ENCODE measurements at regions not wholly inside any gene's neighbourhood (a gene's known extent, or its start where the extent isn't known, plus 50 kb on each side); places are given as distances from the start of the nearest gene placed in this dataset.

- no peak for TF ChIP-seq CTCF (IDR thresholded peaks at IDR 0.05)
- TF ChIP-seq EZH2phosphoT487 (IDR thresholded peaks at IDR 0.05): no peak
- TF ChIP-seq EZH2 (IDR thresholded peaks at IDR 0.05): no peak
- no peak overlapping the region for H3K4me3 Mint-ChIP-seq
- Histone ChIP-seq H3K36me3 (no peaks in the 10 kb centered on the region), H3K9me3 (ENCODE audit: low read depth) (no peaks in the 10 kb centered on the region), H3K27me3 (no peaks in the 10 kb centered on the region), H3K4me2 (no peak overlapping the region), H3K27ac (no peak overlapping the region), H4K20me1 (ENCODE audit: low read depth) (no peaks in the 10 kb centered on the region), H3F3A (ENCODE audit: low read depth) (peaks cover 6% of the 10 kb centered on the region), H3K4me3 (no peak overlapping the region), H3K79me2 (ENCODE audit: low read depth) (no peaks in the 10 kb centered on the region), H3K4me1 (no peaks in the 10 kb centered on the region), H2AFZ (replicated peaks) (no peak overlapping the region), H3K9ac (no peak overlapping the region)
- no peaks in the 10 kb centered on the region for H3K27me3 Mint-ChIP-seq (ENCODE audit: insufficient read depth, low read depth)
- no peak overlapping the region for H3K27ac Mint-ChIP-seq
- H3K4me1 Mint-ChIP-seq: no peaks in the 10 kb centered on the region
- DNase-seq (ENCODE audit: low spot score): no peak
- H3K9me3 Mint-ChIP-seq: no peaks in the 10 kb centered on the region
- H3K36me3 Mint-ChIP-seq: no peaks in the 10 kb centered on the region
Observed at GRCh38 chr6:93932175-93932574, 512.8 kb upstream of the EPHA7 start.

GRCh38 chr6:93927731-93928130, 508.4 kb upstream of the EPHA7 start:
- Histone ChIP-seq H3F3A (ENCODE audit: low read depth) (no peaks in the 10 kb centered on the region), H3K4me2 (no peak overlapping the region), H3K27ac (no peak overlapping the region), H3K4me1 (peaks cover 18% of the 10 kb centered on the region), H3K9ac (no peak overlapping the region), H2AFZ (replicated peaks) (peak overlapping the region; percentile 7), H4K20me1 (ENCODE audit: low read depth) (no peaks in the 10 kb centered on the region), H3K79me2 (ENCODE audit: low read depth) (no peaks in the 10 kb centered on the region), H3K4me3 (no peak overlapping the region), H3K27me3 (no peaks in the 10 kb centered on the region), H3K36me3 (no peaks in the 10 kb centered on the region), H3K9me3 (ENCODE audit: low read depth) (no peaks in the 10 kb centered on the region)
- H3K4me3 Mint-ChIP-seq: no peak overlapping the region
- peaks cover 2% of the 10 kb centered on the region for H3K4me1 Mint-ChIP-seq
- H3K27ac Mint-ChIP-seq: no peak overlapping the region
- peaks cover 3% of the 10 kb centered on the region for H3K27me3 Mint-ChIP-seq (ENCODE audit: insufficient read depth, low read depth)
- no peaks in the 10 kb centered on the region for H3K9me3 Mint-ChIP-seq
- no peak for DNase-seq (ENCODE audit: low spot score)
- no peak for TF ChIP-seq CTCF (IDR thresholded peaks at IDR 0.05)
- no peak for TF ChIP-seq EZH2 (IDR thresholded peaks at IDR 0.05)
- TF ChIP-seq EZH2phosphoT487 (IDR thresholded peaks at IDR 0.05): no peak
- no peaks in the 10 kb centered on the region for H3K36me3 Mint-ChIP-seq

- no peaks in the 10 kb centered on the region for H3K27me3 ChIP-seq
- Mint-ChIP-seq H3K9me3 (peaks cover 2% of the 10 kb centered on the region), H3K4me1 (peaks cover 9% of the 10 kb centered on the region), H3K36me3 (no peaks in the 10 kb centered on the region), H3K4me3 (no peak overlapping the region), H3K27ac (no peak overlapping the region), H3K27me3 (ENCODE audit: insufficient read depth, low read depth) (no peaks in the 10 kb centered on the region)
- DNase-seq (ENCODE audit: low spot score): no peak
- no peak for TF ChIP-seq EZH2phosphoT487 (IDR thresholded peaks at IDR 0.05)
- no peak for TF ChIP-seq EZH2 (IDR thresholded peaks at IDR 0.05)
- TF ChIP-seq CTCF (IDR thresholded peaks at IDR 0.05): no peak
- no peak overlapping the region for H3K9ac ChIP-seq
- H2AFZ ChIP-seq (replicated peaks): no peak overlapping the region
- H3K4me3 ChIP-seq: no peak overlapping the region
- H4K20me1 ChIP-seq (ENCODE audit: low read depth): no peaks in the 10 kb centered on the region
- no peaks in the 10 kb centered on the region for H3K36me3 ChIP-seq
- H3K4me2 ChIP-seq: no peak overlapping the region
- H3K27ac ChIP-seq: no peak overlapping the region
- H3F3A ChIP-seq (ENCODE audit: low read depth): no peaks in the 10 kb centered on the region
- H3K9me3 ChIP-seq (ENCODE audit: low read depth): no peaks in the 10 kb centered on the region
- no peaks in the 10 kb centered on the region for H3K4me1 ChIP-seq
- H3K79me2 ChIP-seq (ENCODE audit: low read depth): no peaks in the 10 kb centered on the region
Observed at GRCh38 chr6:93919365-93919764, 500.0 kb upstream of the EPHA7 start.

All from neural progenitor cell (in vitro differentiated cells).